Stimulated activated effector memory CD8-positive, alpha-beta T cell treated with anti-CD3 and anti-CD28 coated beads, Interleukin-12 subunit alpha, Interleukin-12 subunit beta, amount 100 ng/mL, for 72 hours (primary cell): ENCODE measurements at regions not wholly inside any gene's neighbourhood (a gene's known extent, or its start where the extent isn't known, plus 50 kb on each side); places are given as distances from the start of the nearest gene placed in this dataset.
A peak's percentile ranks its signal among the peaks of the same experiment; 100 is the strongest.

ENCODE experiments used
- ATAC-seq: fragments of 150-1000 bp; cut with Tn5 transposase; 2 replicates; pipeline ENCODE4 v1.10.0; 2021
- DNase-seq, 2 donors: peaks; one replicate each; pipeline ENCODE4 v3.0.0; 2021 to 2022; ENCODE audit warnings: low spot score in 2 of 2
- H3K27ac Mint-ChIP-seq: one replicate; pipeline ENCODE4 v1.8.0; 2022; ENCODE audit warnings: mild to moderate bottlenecking, mixed read lengths
- H3K36me3 Mint-ChIP-seq: one replicate; pipeline ENCODE4 v1.8.0; 2022; ENCODE audit warnings: mild to moderate bottlenecking, mixed read lengths
- H3K4me1 Mint-ChIP-seq: one replicate; pipeline ENCODE4 v1.8.0; 2022; ENCODE audit warnings: mixed read lengths
- H3K4me3 Mint-ChIP-seq: one replicate; pipeline ENCODE4 v1.8.0; 2022; ENCODE audit warnings: mild to moderate bottlenecking, mixed read lengths
- H3K9me3 Mint-ChIP-seq: one replicate; pipeline ENCODE4 v1.8.0; 2022; ENCODE audit warnings: mixed read lengths

DNA sequence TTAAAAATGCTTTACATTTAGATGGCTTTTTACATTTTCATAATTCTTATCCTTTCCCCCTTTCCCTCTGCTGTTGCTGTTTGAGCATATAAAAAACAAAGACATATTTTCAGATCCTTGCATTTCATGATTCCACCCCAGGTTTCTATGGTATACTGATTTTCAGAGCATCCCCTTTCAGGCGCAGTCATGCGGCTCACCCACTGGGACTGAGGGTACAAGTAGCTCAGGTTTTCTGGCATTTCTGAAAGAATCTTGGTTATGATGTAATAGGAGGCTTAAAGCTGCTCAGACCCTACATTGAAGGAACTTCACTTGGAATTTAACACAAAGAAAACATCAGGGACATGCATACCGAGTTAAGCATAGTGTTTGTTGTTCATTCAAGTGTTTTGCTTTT, 310.8 kb downstream of the ETAA1 start:
- ATAC-seq (no peak), DNase-seq (no peak)
- no peaks in the 10 kb centered on the region for H3K4me1 Mint-ChIP-seq
- no peaks in the 10 kb centered on the region for H3K36me3 Mint-ChIP-seq
- H3K27ac Mint-ChIP-seq: no peak overlapping the region
- H3K4me3 Mint-ChIP-seq: no peak overlapping the region
- H3K9me3 Mint-ChIP-seq: peaks cover 4% of the 10 kb centered on the region

DNA sequence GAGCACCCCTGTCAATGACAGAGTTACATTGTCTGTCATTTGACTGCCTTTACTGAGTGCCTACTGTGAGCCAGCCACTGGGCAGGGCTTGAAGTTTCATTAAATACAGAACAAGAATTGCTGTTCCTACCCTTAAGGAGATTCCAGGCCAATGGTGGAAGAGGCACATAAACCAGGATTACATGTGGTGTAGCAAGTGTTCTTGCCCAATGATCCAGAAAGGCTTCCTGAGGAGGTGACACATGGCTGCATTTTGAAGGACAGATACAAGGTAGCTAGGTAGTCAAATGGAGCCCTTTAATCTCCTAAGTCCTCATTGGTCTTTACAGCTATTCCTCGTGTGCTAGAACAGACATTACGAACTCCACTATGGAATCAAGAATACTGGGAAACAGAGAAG, 312.7 kb downstream of the ETAA1 start:
- no peaks in the 10 kb centered on the region for H3K36me3 Mint-ChIP-seq
- ATAC-seq: no peak
- no peak overlapping the region for H3K27ac Mint-ChIP-seq
- H3K4me3 Mint-ChIP-seq: no peak overlapping the region
- no peak for DNase-seq
- no peaks in the 10 kb centered on the region for H3K4me1 Mint-ChIP-seq
- H3K9me3 Mint-ChIP-seq: peaks cover 4% of the 10 kb centered on the region

GRCh38 chr2:67712484-67712883, 315.4 kb downstream of the ETAA1 start:
- DNase-seq (no peak), ATAC-seq (no peak)
- Mint-ChIP-seq H3K27ac (no peak overlapping the region), H3K4me1 (no peaks in the 10 kb centered on the region), H3K9me3 (peaks cover 4% of the 10 kb centered on the region), H3K36me3 (no peaks in the 10 kb centered on the region), H3K4me3 (no peak overlapping the region)

GRCh38 chr2:67713376-67713775, 316.2 kb downstream of the ETAA1 start:
- H3K27ac Mint-ChIP-seq: no peak overlapping the region

GRCh38 chr2:67716895-67717396, 319.8 kb downstream of the ETAA1 start:
- no peak for DNase-seq
- ATAC-seq: no peak
- H3K9me3 Mint-ChIP-seq: peaks cover 8% of the 10 kb centered on the region
- no peak overlapping the region for H3K4me3 Mint-ChIP-seq
- no peaks in the 10 kb centered on the region for H3K36me3 Mint-ChIP-seq
- H3K27ac Mint-ChIP-seq: no peak overlapping the region
- no peaks in the 10 kb centered on the region for H3K4me1 Mint-ChIP-seq

More at GRCh38 chr2:67713376-67713775, 316.2 kb downstream of the ETAA1 start:
- ATAC-seq (no peak), DNase-seq (no peak)
- Mint-ChIP-seq H3K4me1 (no peaks in the 10 kb centered on the region), H3K36me3 (no peaks in the 10 kb centered on the region), H3K4me3 (no peak overlapping the region), H3K9me3 (peaks cover 4% of the 10 kb centered on the region)

DNA sequence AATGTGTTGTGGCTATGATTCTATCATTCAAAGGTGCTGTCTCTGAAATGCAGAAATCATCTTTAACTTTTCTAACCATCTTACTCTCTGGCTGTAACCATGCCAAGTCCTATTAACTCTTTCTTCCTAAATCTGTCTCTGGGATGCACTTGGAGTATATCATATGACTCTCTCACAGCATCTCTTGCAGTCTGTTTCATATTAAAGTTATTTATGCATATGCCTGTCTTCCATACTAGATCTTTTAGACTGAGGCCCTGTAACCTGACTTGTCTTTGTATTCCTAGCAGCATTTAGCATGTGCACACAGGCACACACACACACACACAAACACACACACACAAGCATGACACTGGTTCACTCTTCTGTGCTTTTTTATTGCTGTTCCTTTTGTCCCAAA, 320.6 kb downstream of the ETAA1 start:
- peaks cover 6% of the 10 kb centered on the region for H3K9me3 Mint-ChIP-seq
- no peaks in the 10 kb centered on the region for H3K36me3 Mint-ChIP-seq
- H3K4me3 Mint-ChIP-seq: no peak overlapping the region
- H3K27ac Mint-ChIP-seq: no peak overlapping the region
- DNase-seq: no peak
- no peaks in the 10 kb centered on the region for H3K4me1 Mint-ChIP-seq
- no peak for ATAC-seq

DNA sequence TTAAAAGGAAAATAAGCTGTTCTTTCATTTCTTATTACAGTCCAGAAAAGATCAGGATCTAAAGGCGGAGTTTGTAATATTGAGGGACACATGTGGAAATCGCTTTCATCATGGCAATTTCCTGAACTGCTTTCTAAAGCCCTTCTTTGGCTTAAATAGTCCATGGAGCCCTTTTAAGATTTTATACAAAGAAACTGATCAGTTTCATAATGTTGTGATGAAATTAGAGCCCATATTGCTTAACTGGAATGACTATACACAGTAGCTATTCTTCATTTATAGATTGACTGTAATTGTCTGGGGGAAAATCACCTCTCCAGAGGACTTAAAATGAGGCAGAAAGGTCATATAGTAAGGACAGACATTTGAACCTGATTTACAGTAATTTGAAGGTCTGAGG, 322.2 kb downstream of the ETAA1 start:
- H3K27ac Mint-ChIP-seq: no peak overlapping the region
- no peak for ATAC-seq
- no peak overlapping the region for H3K4me3 Mint-ChIP-seq
- H3K4me1 Mint-ChIP-seq: no peaks in the 10 kb centered on the region
- DNase-seq: no peak
- peaks cover 6% of the 10 kb centered on the region for H3K9me3 Mint-ChIP-seq
- no peaks in the 10 kb centered on the region for H3K36me3 Mint-ChIP-seq

GRCh38 chr2:67721516-67721915, 324.4 kb downstream of the ETAA1 start:
- H3K4me3 Mint-ChIP-seq: no peak overlapping the region
- no peak for ATAC-seq

DNA sequence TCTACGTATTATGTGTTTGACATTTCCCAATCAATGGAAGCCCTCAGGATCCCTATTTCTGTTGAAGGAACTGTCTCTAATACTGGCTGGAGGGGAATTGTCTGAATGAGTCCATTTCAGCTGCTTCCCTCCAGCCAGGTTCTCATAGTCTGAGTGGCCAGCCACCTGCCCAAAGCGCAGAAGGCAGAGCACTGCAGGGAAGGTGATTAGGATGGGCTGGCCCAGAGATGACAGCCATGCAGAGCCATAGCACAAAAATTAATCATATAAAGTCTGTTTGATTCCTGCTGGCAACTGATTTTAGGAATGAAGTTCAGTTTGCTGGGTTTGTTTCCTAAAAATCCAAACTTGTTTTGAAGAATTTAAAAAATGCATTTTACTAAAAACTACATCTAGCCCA, 327.1 kb downstream of the ETAA1 start:
- no peak overlapping the region for H3K4me3 Mint-ChIP-seq
- ATAC-seq: no peak
- H3K36me3 Mint-ChIP-seq: no peaks in the 10 kb centered on the region

More at GRCh38 chr2:67721516-67721915, 324.4 kb downstream of the ETAA1 start:
- Mint-ChIP-seq H3K36me3 (no peaks in the 10 kb centered on the region), H3K4me1 (no peaks in the 10 kb centered on the region), H3K9me3 (peaks cover 6% of the 10 kb centered on the region), H3K27ac (no peak overlapping the region)
- no peak for DNase-seq

GRCh38 chr2:67725731-67726130, 328.6 kb downstream of the ETAA1 start:
- Mint-ChIP-seq H3K36me3 (no peaks in the 10 kb centered on the region), H3K27ac (no peak overlapping the region), H3K4me1 (no peaks in the 10 kb centered on the region), H3K9me3 (peaks cover 6% of the 10 kb centered on the region), H3K4me3 (no peak overlapping the region)
- no peak for ATAC-seq
- DNase-seq: no peak

More for the DNA sequence above, 327.1 kb downstream of the ETAA1 start:
- no peak for DNase-seq
- H3K4me1 Mint-ChIP-seq: no peaks in the 10 kb centered on the region
- no peak overlapping the region for H3K27ac Mint-ChIP-seq
- H3K9me3 Mint-ChIP-seq: peaks cover 6% of the 10 kb centered on the region

- Mint-ChIP-seq H3K4me1 (no peaks in the 10 kb centered on the region), H3K4me3 (no peak overlapping the region), H3K27ac (no peak overlapping the region), H3K9me3 (no peaks in the 10 kb centered on the region), H3K36me3 (no peaks in the 10 kb centered on the region)
- no peak for ATAC-seq
- DNase-seq: no peak
Observed at GRCh38 chr2:67726416-67726815, 329.3 kb downstream of the ETAA1 start.

- no peak for DNase-seq
- Mint-ChIP-seq H3K9me3 (no peaks in the 10 kb centered on the region), H3K27ac (no peak overlapping the region), H3K36me3 (no peaks in the 10 kb centered on the region), H3K4me3 (no peak overlapping the region), H3K4me1 (no peaks in the 10 kb centered on the region)
- ATAC-seq: no peak
Observed at GRCh38 chr2:67727131-67727530, 330.0 kb downstream of the ETAA1 start.

GRCh38 chr2:67727623-67728022, 330.5 kb downstream of the ETAA1 start:
- no peaks in the 10 kb centered on the region for H3K36me3 Mint-ChIP-seq
- no peak overlapping the region for H3K4me3 Mint-ChIP-seq
- no peak for DNase-seq
- H3K4me1 Mint-ChIP-seq: no peaks in the 10 kb centered on the region
- H3K27ac Mint-ChIP-seq: no peak overlapping the region
- no peak for ATAC-seq
- no peaks in the 10 kb centered on the region for H3K9me3 Mint-ChIP-seq

GRCh38 chr2:67729474-67729873, 332.3 kb downstream of the ETAA1 start:
- H3K4me1 Mint-ChIP-seq: no peaks in the 10 kb centered on the region
- no peak overlapping the region for H3K27ac Mint-ChIP-seq
- DNase-seq: no peak
- H3K4me3 Mint-ChIP-seq: no peak overlapping the region
- peak; percentile 4 for ATAC-seq
- H3K9me3 Mint-ChIP-seq: no peaks in the 10 kb centered on the region
- H3K36me3 Mint-ChIP-seq: no peaks in the 10 kb centered on the region

GRCh38 chr2:67733517-67733916, 329.3 kb downstream of the C1D start:
- H3K27ac Mint-ChIP-seq: no peak overlapping the region
- H3K4me1 Mint-ChIP-seq: no peaks in the 10 kb centered on the region
- ATAC-seq: peak; percentile 44
- no peak overlapping the region for H3K4me3 Mint-ChIP-seq
- no peaks in the 10 kb centered on the region for H3K36me3 Mint-ChIP-seq
- H3K9me3 Mint-ChIP-seq: peaks cover 5% of the 10 kb centered on the region
- DNase-seq: no peak

GRCh38 chr2:67752199-67752598, 310.6 kb downstream of the C1D start:
- no peak overlapping the region for H3K4me3 Mint-ChIP-seq
- H3K27ac Mint-ChIP-seq: no peak overlapping the region
- ATAC-seq (no peak), DNase-seq (no peak)
- H3K36me3 Mint-ChIP-seq: no peaks in the 10 kb centered on the region
- no peaks in the 10 kb centered on the region for H3K4me1 Mint-ChIP-seq
- peaks cover 3% of the 10 kb centered on the region for H3K9me3 Mint-ChIP-seq

GRCh38 chr2:67752969-67753368, 309.8 kb downstream of the C1D start:
- no peak overlapping the region for H3K27ac Mint-ChIP-seq
- no peaks in the 10 kb centered on the region for H3K4me1 Mint-ChIP-seq
- H3K36me3 Mint-ChIP-seq: no peaks in the 10 kb centered on the region
- H3K4me3 Mint-ChIP-seq: no peak overlapping the region
- peaks cover 3% of the 10 kb centered on the region for H3K9me3 Mint-ChIP-seq
- DNase-seq (no peak), ATAC-seq (no peak)
